ENCODE measurements at regions not wholly inside any gene's neighbourhood (a gene's known extent, or its start where the extent isn't known, plus 50 kb on each side); places are given as distances from the start of the nearest gene placed in this dataset.

DNA sequence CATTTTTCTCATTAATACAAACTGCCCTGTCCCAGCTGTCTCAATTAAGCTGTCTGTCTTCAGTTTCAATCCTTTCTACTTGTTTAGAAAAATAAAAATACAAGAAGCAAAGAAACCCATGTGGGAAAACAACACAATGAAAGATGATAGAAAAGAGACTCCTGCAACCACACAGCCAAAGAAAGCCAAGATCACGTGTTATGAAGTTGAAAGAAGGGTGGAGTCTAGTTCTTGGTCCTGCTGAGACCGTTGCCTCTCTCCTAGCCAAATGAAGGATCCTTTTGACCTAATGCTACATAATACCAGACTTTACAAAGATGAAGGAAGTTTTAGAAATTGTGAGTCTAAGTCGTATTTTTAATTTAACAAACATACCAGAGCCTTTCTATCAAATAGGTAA lies 218.8 kb upstream of the RRP15 start:
- H3K27me3 ChIP-seq, result no peaks in the 10 kb centered on the region
- no peak overlapping the region for H3K27ac ChIP-seq
- H3K9me3 ChIP-seq, result no peaks in the 10 kb centered on the region
- TF ChIP-seq POLR2A (IDR thresholded peaks at IDR 0.05), result no peak
- TF ChIP-seq, protein P1, sequence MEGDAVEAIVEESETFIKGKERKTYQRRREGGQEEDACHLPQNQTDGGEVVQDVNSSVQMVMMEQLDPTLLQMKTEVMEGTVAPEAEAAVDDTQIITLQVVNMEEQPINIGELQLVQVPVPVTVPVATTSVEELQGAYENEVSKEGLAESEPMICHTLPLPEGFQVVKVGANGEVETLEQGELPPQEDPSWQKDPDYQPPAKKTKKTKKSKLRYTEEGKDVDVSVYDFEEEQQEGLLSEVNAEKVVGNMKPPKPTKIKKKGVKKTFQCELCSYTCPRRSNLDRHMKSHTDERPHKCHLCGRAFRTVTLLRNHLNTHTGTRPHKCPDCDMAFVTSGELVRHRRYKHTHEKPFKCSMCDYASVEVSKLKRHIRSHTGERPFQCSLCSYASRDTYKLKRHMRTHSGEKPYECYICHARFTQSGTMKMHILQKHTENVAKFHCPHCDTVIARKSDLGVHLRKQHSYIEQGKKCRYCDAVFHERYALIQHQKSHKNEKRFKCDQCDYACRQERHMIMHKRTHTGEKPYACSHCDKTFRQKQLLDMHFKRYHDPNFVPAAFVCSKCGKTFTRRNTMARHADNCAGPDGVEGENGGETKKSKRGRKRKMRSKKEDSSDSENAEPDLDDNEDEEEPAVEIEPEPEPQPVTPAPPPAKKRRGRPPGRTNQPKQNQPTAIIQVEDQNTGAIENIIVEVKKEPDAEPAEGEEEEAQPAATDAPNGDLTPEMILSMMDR (IDR thresholded peaks at IDR 0.05), result no peak
- TF ChIP-seq POLR2AphosphoS5 (IDR thresholded peaks at IDR 0.05), result no peak
- intact Hi-C loops (cut with DNase I; ENCODE audit: low total_unique reads), result no loop called here
- H3K4me3 ChIP-seq, result no peak overlapping the region
- H3K4me1 ChIP-seq, result no peaks in the 10 kb centered on the region
- DNase-seq (ENCODE audit: low spot score in 2 of 2), result no peak
- H3K36me3 ChIP-seq, result no peaks in the 10 kb centered on the region

DNA sequence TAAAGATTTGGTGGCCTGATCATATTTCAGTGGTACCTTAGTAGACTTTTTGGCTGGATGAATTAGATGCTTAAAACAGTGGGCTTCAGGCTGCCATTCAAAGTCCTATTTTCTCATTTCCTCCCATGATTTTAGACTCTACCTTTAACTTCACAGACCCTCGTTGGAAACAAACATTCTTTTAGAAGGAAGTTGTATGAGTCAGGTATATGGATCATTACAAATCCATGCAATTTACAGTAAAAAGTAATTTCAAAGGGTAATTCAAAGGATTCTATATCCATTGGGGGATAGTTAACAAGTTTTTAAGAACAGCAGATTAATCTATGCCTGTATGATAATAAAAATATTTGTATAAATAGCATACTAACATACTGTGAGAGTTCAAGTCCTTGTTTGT lies 216.9 kb upstream of the RRP15 start:
- intact Hi-C loops (cut with DNase I; ENCODE audit: low total_unique reads), result no loop called here
- DNase-seq (ENCODE audit: low spot score in 2 of 2), result no peak
- TF ChIP-seq POLR2AphosphoS5 (IDR thresholded peaks at IDR 0.05) (no peak), POLR2A (IDR thresholded peaks at IDR 0.05) (no peak)
- TF ChIP-seq, protein P1 (IDR thresholded peaks at IDR 0.05), result no peak

DNA sequence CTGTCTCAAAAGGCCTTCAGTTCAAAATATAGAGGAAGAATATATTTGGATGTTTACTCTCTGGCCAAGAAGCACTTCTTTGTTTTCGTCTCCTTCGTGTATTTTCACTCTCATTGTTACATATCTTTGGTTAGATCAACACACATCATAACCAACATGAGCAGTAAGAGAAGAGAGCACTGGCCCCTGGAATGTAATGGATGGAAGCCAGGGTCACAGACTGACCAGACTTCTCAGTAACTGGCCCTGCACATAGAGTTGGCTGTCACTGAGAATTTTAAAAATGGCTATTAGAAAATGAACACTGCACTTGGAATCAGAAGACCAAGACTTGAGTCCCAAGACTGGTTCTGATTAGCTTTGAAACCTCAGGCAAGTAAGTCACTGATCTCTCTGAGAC lies 215.9 kb upstream of the RRP15 start:
- H3K9me3 ChIP-seq, result no peaks in the 10 kb centered on the region
- H3K36me3 ChIP-seq, result no peaks in the 10 kb centered on the region
- no peak for TF ChIP-seq POLR2A (IDR thresholded peaks at IDR 0.05)
- TF ChIP-seq POLR2AphosphoS5 (IDR thresholded peaks at IDR 0.05), result no peak
- TF ChIP-seq, protein P1 (IDR thresholded peaks at IDR 0.05), result no peak
- H3K27me3 ChIP-seq, result no peaks in the 10 kb centered on the region
- no peak for DNase-seq (ENCODE audit: low spot score in 2 of 2)
- no peaks in the 10 kb centered on the region for H3K4me1 ChIP-seq
- intact Hi-C loops (cut with DNase I; ENCODE audit: low total_unique reads), result no loop called here
- H3K4me3 ChIP-seq, result no peak overlapping the region
- no peak overlapping the region for H3K27ac ChIP-seq

More for the DNA sequence above, 216.9 kb upstream of the RRP15 start:
- Histone ChIP-seq H3K27ac (no peak overlapping the region), H3K27me3 (no peaks in the 10 kb centered on the region), H3K36me3 (no peaks in the 10 kb centered on the region), H3K4me1 (no peaks in the 10 kb centered on the region), H3K4me3 (no peak overlapping the region), H3K9me3 (no peaks in the 10 kb centered on the region)

DNA sequence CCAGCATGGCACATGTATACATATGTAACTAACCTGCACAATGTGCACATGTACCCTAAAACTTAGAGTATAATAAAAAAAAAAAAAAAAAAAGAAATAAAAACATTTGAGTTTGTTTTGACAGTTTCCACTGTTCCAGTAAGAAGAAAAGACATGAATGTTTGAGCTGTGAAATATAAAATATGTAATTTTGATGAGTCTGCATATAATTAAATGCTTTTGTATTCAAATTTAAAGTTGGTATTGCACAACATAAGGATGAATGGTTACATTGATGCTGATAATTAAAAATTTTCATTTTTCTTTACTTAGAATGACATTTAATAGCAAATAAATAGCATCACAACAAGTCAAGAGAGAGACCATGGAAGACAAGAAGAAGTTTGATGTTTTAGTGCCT lies 212.0 kb upstream of the RRP15 start:
- H3K27ac ChIP-seq, result no peak overlapping the region
- no peaks in the 10 kb centered on the region for H3K9me3 ChIP-seq
- H3K4me3 ChIP-seq, result no peak overlapping the region
- intact Hi-C loops (cut with DNase I; ENCODE audit: low total_unique reads), result no loop called here
- no peaks in the 10 kb centered on the region for H3K36me3 ChIP-seq
- TF ChIP-seq, protein P1 (IDR thresholded peaks at IDR 0.05), result no peak
- TF ChIP-seq POLR2AphosphoS5 (IDR thresholded peaks at IDR 0.05), result no peak
- no peak for TF ChIP-seq POLR2A (IDR thresholded peaks at IDR 0.05)
- H3K27me3 ChIP-seq, result no peaks in the 10 kb centered on the region
- no peaks in the 10 kb centered on the region for H3K4me1 ChIP-seq
- no peak for DNase-seq (ENCODE audit: low spot score in 2 of 2)

GRCh38 chr1:218078916-218079315 lies 206.2 kb upstream of the RRP15 start:
- Histone ChIP-seq H3K4me1 (no peaks in the 10 kb centered on the region), H3K4me3 (no peak overlapping the region), H3K36me3 (no peaks in the 10 kb centered on the region), H3K27ac (no peak overlapping the region), H3K27me3 (no peaks in the 10 kb centered on the region), H3K9me3 (no peaks in the 10 kb centered on the region)
- DNase-seq (ENCODE audit: low spot score in 2 of 2), result no peak
- intact Hi-C loops (cut with DNase I; ENCODE audit: low total_unique reads), result no loop called here
- no peak for TF ChIP-seq POLR2A (IDR thresholded peaks at IDR 0.05)
- TF ChIP-seq POLR2AphosphoS5 (IDR thresholded peaks at IDR 0.05), result no peak
- TF ChIP-seq, protein P1 (IDR thresholded peaks at IDR 0.05), result no peak

All from breast epithelium (tissue), 4 donors.